GM19463 (cell line): ENCODE measurements at regions not wholly inside any gene's neighbourhood (a gene's known extent, or its start where the extent isn't known, plus 50 kb on each side); places are given as distances from the start of the nearest gene placed in this dataset.
A peak's percentile ranks its signal among the peaks of the same experiment; 100 is the strongest.

Experiments used
- ATAC-seq: cut with Tn5 transposase; IDR thresholded peaks from one replicate; pipeline ENCODE4 v1.9.1; 2021; ENCODE audit warnings: mild to moderate bottlenecking, moderate library complexity; ENCODE audit not compliant: unreplicated experiment

DNA sequence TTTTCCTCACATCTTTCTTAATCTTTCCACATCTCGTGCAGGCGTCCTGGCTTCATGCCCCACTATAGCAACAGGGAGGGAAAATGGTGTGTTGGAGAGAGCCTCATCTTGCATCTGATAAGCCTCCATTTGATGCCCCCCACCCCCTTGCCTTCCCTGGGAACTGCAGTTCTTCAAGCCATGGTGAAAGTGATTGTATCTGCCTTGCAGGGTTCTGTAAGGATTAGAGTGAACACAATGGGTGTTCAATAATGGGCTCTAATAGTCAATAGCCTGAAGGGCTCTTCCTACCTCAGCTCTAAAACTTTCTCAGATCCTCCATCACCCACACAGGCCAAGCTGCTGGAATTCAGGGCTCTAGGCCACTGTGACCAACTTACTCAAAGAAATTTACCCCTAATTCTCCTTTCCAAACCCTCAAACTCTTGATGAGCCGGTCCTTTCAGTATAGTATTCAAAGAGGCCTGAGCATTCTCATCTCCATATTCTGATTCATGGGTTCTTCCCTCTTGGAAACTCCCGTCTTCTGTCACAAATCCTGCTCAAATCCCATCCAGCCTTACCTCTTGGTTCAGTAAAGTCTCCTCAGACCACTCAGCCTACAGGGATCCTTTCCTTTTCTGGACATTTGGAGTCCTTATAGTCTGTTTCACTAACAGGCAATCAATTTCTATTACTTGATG is 128.3 kb upstream of the TRIM2 start:
- ATAC-seq: no peak

DNA sequence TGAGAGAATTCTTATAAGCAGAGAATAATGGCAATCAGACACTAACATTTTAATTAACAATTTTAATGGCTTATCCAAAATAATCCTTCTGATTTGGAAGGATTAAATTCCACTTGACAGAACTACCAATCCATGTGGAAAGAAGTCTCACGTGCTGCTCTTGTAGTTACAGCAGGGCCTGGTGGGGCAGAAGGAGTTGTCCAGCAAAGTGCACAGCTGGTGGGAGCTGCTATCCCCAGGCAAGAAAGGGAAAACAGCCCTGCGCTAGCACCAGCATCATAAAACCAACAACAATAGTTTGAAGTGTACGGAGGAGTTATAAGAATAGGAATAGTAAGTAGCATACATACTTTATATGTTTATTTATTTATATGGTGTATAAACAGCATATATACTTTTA is 127.4 kb upstream of the TRIM2 start:
- no peak for ATAC-seq

DNA sequence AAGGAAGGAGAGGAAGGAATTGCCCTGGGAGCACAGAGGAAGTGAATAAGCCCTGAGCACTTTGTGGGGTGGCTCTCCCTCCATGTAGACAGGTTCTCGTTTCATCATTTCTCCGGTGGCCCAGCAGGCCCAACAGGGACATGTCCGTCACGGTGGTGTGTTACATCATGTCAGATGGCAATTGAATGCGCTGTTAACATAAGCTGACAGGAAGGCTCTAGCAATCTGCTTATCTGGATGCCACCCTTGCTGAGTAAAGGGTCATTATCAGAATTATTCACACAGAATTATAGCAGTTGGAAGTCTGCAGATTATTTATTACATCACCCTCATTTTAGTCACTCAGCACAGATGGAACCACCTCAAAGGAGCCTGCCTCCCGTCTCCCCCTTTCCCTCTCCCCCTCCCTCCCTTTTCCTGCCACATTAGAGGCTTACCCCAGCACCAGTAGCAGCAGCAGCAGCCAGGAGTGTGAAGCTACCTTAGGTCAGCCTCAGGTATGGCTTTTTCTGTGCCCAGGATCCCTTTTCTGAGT is 124.3 kb upstream of the TRIM2 start:
- no peak for ATAC-seq

DNA sequence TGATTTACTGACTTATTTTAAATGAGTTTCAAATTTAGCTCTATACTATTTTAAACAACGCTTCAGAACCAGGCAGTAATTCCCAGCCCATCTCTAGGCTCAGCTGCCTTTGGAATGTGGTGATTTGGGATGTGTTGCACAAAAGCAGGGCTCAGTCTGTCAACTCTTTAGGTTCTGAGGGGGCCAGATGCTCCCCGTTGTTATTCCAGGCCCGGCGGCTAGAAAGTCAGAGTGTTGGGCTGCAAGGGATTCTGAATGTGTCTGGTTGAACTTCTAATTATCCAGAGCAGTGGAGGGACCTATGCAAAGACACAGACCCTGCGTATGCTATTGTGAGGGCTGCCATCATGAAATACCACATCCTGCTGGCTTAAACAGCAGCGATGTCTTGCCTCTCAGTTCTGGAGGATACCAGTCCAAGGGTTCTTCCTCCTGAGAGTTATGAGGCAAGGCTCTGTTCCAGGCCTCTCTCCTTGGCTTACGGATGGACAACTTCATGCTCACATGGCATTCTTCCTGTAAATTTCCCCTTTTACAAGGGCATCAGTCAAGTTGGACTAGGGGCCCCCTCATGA is 123.2 kb upstream of the TRIM2 start:
- no peak for ATAC-seq

DNA sequence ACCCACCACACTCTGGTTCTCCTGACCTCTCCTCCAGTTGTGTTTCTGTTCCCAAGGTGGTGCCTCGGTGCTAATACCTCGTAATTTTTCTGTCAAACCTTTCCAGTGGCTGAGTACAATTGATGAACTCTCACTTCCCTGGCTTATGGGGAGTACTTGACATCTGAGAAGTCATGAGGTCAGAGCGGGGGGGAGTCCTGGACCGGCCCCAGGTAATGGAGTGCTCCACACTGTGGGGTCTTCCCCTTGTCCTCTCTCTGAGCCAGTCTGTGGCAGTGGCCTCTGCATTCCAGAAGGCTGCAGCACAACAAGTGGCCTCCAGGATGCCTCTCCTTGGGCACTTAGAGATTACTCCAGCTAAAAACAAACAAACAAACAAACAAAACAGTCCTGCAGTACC is 122.5 kb upstream of the TRIM2 start:
- no peak for ATAC-seq

DNA sequence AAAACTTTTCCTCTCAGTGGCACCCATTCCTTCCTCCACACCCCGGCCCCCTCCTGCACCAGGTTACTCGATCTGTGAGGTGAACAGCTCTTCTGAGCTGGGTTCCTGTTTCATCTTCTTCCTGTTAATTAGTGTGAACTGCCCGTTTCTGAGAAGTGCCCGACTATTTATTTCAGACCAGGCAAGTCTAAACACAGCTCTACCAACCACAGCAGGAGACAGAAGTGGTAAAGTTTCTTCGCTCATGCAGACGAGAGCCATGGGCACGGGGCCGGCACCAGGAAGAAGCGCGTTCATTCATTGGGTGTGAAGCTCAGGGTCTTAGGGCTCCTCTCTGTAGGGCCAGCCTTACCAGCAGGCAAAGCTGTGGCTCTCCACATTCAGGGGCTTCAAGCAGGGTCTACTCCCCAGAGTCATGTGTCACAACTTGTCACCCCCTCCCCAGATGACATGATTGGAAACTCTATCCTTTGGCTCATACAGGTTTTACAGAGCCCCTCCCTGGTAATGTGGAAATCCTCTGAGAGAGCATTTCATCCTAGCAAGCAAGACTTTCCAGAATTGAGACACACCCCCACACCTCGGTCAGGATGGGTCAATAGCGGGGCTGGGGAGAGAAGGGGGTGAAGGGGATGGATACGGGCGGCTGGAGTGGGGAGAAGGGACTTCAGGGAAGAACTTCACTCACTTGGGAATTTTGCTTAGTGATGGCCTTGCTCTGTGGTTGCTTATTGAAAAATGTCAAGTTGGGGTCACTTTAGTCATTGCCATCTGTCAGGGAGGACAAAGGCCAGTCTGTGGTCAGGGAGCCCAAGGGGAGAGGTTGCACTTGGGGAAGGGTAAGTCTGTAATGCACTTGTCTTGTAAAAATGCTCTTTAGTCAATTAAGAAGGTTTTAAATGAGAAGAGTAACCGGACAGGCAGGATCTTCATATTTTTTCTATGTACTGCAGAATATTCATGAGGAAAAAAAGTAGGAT is 121.6 kb upstream of the TRIM2 start:
- no peak for ATAC-seq

DNA sequence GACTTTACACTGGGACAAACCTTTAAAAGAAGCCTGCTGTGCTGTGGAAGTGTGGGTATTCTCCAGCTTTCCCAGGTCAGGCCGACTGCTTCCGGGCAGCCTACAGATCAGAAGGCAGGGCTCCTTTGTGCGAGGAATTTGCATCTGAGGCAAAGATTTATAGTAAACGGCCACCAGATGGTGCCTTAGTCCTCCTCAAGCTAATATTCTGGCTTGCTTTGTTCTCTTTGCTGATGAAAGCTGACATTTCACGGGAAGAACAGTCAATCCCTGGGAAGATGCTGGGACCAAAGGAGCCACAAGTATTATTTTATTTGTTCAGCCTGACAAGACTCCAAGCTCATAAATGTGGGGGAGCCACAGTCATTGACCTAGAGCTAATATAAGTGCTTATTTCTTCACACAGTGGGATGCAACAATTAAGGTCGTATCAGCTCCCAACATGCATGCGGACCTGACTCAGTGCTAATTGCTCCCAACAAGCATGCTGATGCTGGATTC is 120.7 kb upstream of the TRIM2 start:
- ATAC-seq: peak; percentile 70

DNA sequence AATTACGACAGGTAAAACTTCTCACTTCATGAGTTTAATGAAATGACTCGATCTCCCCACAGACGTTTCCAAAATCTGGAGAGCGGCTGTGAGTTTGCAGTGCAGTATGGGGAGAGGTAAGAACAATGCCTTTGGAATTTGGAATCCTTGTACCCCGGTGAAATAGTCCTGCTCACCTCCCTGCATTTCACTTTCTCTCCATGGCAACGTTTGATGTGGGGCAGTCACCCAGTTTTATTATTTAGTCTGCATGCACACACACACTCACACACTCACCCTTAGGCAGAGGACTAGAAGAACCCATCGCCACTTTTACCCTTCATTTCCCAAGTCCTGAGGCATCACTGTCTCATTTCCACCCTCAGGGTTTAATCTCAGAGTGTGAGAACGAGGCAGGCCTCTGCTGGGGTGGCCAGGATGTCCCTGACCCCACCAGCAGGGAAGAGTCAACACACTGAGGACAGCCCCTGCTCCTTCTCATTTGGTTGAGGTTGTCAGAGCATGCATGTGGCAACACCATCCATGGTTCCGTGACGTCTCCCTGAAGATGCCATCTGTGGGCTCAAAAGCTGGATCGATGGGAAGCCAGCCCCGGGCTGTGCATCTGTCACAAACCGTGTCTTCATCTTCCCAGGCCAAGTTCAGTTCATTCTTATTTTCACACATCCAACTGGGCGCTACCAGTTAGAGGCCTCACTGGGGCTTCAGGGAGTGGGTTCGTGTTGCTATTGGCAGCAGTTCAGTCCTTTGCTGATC is 119.8 kb upstream of the TRIM2 start:
- no peak for ATAC-seq

DNA sequence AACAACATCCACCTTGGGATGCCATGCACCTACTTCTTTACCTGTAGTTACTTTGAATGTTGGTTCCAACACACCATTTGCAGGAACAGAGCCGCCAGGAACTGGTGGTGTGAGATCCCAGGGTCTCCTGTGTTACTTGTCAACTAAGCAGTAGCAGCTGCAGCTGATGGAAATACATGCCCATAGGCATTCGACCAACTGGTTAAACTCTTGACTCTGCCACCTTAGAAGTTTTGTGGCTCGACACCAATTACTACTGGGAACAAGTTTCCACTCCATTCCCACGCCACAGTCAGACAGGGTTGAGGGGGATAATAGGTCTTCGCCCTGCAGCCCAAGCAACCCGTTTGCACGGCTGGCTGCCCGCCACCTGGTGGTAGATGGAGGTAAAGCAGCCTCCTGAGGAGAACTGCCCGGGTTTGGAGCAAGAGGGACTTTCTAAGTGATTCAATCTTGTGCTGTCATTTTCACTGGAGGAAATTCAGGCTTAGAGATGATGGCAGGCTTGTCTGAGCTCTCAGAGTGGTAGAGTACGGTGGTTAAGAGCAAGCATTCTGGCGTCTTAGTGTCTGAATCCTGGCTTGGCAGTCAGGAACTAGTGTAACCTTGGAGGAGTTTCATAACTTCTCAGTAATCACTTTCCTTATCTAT is 119.1 kb upstream of the TRIM2 start:
- ATAC-seq: peak; percentile 49

DNA sequence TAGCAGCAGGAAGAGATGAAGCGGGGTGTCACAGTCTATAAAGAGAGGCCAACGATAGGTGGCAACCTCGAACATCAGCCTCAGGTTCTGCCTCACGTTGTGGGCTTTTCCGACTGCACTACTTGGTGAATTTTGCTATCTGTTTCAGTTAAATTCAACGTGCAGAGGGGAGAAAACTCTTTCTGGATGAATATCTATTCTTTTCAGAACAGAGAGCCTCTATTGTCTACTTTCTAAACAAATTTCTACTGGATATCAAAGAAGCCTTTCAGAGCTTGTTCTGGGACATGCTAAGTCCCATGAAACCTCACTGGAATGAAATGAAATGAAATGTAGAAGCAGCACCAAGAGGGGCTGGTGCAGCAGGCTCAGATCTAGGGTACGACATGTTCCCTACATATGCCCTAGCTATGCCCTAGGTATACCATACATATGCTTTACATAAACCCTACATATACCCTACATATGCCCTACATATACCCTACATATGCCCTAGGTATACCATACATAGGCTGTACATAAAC is 116.5 kb upstream of the TRIM2 start:
- ATAC-seq: no peak

DNA sequence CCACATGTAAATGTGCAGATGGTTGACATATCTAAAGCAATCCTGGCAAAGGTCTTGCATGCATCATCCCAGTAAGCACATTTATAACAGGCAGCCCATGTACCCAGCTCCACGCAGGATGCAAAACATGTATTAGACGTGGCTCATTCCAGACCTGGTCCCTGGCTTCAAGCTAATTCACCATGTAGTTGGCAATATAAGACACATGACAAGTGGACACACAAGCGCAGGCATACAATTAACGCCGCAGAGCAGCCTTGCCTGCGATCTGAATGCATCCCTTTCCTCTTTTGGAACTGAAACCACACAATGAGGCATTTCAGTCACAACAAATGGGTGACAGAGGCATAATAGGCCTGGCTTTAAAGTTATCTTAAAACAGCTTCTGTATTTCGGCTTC is 114.5 kb upstream of the TRIM2 start:
- ATAC-seq: no peak

DNA sequence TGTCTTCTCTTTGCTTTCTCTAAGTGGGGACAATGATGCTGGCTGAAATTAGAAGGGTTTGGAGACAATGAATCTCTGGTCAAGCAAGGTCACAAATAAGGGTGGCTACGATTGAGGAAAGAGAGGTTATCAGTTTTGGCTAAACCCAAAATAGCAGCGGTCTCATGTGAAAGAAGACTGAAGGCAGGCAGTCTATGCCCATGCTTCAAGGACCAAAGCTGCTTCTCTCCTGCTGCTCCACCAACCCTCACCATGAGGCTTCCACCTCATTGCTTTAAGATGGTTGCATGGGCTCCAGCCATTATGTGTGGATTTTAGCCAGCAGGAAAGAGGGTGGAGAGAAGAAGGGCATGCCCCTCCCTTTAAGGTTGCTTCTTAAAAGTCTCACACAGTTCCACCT is 114.1 kb upstream of the TRIM2 start:
- no peak for ATAC-seq

DNA sequence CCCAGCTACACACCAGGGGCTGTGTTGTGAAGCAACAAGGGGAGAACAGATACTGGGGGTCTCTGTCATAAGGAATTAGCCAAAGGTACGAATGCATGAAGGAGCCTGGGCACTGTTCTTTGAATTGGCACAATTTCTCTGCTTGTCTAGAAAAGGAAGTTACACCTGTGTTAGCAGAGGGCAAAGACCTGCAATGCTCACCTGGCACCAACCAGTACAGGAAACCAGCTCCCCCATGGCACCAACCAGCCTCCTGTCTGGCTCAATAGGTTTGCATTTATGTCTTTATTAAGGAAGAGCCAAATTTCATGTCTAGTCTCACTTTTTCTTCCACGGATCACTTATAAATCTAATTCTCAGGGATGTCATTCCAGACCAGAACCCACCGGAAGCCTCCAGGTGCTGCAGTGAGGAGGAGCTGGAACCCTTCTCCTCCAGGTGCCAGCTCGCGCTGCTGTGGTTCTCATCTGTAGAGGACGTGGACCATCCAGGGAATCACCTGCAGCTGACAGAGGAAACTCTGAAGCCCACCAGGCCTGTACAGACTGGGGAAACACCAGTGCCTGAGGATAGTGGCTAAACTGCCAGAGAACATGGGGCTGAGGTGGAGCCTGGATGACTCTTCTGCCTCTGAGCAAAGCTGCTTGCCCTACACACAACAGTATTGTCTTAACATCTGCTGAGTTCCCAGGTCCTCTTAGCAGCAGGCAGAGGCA is 113.4 kb upstream of the TRIM2 start:
- no peak for ATAC-seq

DNA sequence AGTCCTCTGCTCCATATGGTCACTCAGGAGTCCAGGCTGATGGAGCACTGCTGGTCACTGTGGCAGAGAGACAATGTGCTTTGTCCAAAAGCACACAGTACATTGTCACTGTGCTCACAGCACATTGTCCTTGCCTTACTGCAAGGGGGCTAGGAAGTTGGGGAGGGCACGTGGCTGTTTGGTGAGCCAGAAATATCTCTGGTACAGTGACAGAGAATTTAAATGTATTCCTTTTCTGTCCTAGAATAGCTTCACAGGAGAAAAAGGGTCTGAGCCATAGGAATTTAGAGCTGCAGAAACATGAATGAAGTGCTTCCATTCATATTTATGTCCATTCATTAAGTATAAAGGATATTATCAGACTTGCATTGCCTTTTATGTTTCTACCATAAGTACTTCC is 110.8 kb upstream of the TRIM2 start:
- no peak for ATAC-seq

DNA sequence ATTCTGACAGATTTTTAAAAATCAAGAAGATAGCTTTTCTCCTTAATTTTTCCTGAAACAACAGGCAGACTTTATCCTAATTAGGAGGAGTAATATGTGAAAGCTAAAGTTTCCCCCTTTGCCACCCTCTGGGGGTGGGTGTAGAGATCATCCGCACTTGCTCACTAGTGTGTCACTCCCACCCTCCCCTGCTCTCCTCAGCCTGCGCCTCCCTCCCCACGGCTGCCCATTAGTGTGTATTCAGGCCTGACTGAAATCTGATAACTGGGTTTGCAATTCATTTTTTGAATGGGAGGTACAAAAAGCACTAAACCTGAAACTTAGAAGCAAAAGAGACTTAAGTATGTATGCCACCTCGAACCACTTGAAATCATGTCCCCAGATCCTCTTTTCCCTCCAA is 110.4 kb upstream of the TRIM2 start:
- no peak for ATAC-seq

DNA sequence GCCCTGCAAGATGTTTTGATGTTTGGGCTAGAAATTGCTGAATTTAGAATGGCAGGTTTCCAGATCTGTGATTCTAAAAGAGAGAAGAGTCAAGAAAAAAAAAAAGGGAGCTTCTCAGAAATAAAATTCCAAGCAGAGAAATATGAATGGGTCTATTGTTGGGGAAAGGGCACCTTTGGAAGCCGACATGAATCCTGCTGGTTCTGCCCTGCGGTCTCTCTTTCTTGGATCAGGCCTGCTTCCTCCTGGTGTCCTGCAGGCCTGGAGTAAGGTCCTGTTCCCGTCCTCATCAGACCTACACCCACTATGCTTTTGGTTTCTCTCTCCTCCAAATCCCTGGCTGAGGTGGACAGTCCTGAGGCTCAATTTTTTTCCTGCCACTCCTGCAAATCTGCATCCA is 109.8 kb upstream of the TRIM2 start:
- no peak for ATAC-seq

DNA sequence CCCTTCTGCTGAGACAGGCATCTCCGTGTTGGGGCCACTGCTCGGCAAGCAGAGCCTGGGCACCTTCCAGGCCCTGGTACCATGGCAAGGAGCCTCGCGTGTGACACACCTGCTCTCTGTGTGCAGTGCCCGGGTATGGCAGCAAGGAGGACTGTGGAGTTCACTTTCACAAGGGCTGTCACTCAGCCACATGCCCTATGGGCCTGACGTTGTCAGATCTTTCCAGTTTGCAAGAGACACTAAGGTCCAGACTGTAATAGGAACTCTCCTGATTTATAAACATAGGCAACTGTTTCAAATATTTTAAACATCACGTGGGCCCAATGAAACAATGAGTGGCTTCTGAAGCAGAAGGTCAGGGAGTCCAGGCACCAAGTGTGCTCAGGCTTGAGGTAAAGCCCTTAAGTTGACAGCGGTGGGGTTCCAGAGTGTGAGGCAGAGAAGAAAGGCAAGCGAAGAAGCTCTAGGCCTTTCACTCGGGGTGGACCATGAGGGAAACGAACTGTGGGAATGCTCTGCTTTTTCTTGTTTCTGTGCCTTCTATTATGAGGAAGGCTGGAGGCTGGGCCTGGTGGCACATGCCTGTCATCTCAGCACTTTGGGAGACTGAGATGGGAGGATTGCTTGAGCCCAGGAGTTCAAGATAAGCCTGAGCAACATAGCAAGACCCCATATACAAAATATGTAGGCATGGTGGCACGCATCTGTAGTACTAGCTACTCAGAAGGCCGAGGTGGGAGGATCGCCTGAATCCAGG is 108.6 kb upstream of the TRIM2 start:
- ATAC-seq: no peak

DNA sequence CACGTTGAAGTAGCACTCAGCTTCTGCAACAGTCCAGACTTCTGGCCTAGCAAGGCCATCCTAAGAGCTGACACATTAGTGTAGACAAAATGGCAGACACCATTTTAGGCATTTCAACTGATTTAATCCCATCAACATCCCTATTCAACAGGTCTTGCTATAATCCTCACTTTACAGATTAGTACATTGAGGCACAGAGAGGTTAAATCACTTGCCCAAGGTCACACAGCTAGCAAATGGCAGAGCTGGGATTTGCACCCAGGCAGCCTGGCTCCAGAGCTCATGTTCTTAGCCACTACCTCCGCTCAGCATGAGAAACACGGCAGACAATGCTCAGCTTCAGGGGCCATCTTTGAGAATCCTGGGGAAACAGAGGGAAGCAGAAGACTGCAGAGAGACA is 107.9 kb upstream of the TRIM2 start:
- no peak for ATAC-seq

DNA sequence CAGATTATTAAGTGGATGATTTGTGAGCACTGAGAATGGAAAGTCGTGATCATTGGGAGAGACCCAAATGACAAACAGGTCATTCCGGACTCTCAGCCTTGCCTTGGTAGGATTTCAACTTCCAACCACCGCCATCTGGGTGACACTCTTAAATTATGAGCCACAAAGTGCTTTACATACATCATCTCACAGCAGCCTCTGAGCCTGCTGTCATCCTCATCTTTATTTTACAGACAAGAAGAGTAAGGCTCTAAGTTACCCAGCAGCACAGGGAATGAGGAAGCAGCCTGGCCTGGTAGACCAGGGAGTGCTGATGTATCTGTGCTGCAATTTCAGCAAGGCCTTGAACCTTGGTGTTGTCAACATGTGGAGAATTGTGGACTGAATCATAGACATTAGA is 105.8 kb upstream of the TRIM2 start:
- ATAC-seq: no peak
